ENCODE measurements at regions not wholly inside any gene's neighbourhood (a gene's known extent, or its start where the extent isn't known, plus 50 kb on each side); places are given as distances from the start of the nearest gene placed in this dataset.

DNA sequence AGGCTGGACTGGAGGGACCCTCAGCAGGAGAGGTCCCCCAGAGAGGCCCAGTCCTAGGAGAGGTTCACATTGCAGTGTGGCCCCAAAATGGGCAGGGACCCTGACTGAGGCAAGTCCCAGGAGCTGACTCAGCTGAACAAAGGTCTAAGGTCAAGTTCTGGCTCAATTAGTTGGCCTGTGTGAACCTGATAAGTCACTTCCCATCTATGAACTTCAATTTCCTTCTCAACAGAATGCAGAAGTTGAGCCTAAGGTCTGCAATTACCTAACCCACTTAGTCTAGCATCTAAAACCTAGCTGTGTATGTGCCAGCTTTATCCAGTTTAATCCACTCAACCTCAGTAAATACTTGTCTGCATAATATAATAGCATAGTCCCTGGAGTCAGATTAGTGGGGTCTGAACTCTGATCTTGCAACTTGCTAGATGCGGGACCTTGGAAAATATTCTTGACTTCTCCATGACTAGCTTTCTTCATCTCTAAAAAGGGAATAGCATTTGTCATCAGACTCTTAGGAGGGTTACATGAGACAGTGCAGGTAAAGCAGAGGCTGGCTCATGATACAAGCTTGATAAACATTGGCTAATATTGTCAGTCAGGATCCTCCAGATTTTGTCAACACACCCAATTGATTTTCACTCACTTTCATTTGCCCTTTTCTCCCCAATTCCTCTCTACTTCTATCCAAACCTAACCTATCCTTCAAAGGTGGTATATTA, 465.5 kb downstream of the INSC start:
- no peak for DNase-seq (ENCODE audit: low spot score)

DNA sequence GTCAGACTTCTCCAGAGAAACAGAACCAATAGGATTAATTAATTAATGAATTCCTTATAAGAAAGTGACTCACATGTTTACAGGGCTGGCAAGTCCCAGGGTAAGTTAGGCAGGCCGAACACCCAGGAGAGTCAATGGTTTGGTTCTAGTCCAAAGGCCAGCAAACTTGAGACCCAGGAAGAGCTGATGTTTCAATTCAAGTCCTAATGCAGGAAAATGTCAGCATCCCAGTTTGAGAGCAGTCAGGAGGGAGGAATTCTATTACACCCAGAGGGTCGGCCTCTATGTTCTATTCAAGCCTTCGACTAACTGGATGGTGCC, 466.0 kb downstream of the INSC start:
- no peak for DNase-seq (ENCODE audit: low spot score)

DNA sequence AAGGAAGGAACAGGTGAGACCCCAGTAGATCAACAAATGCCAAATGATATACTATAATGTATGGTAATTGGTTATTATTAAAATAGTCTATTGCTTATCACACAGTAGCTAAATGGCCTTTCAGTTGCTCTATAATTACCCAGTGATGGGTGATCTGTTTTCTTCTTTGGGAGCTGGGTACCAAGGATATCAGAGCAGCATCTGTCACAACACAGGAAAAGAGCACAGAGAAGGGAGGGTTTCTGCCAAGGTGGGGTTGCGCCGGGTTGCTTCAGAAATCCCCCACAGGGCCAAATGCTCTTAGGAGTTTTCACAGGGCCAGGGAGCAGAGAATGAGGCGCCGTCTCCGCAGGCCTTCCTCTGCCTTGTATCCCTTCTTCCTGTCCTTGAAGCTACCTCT, 469.4 kb downstream of the INSC start:
- no peak for DNase-seq (ENCODE audit: low spot score)

DNA sequence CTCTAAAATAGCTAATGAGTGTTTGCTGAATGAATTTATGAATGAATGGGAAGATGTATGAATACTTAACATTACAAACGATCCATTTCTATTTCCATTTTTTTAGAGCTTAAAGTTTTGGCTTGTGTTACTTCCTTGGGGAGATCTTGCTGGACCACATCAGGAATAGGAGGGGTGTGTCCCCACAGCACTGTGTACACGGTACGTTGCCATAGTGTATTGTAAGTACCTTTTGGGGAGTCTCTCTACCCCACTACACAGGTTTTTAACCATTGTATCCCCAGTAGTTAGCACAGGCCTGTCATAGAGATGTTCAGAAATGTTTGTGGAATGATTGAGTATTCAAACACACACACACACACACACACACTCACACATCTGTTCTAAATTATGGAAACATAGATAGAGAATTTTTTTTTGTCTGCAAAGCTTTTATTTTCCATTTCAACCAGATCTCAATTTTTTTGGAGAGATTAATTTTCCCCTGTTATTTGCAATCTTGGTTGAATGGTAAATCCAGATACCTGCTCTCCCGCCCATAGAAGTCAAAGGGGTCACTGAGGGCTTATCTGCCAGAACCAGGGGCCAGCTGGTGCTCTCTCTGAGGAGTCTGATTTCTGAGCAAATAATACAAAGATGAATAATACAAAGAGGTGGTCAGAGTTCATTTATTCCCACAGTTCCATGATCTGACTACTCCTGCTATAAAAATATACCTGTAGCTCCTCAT, 471.0 kb downstream of the INSC start:
- DNase-seq (ENCODE audit: low spot score) = no peak

DNA sequence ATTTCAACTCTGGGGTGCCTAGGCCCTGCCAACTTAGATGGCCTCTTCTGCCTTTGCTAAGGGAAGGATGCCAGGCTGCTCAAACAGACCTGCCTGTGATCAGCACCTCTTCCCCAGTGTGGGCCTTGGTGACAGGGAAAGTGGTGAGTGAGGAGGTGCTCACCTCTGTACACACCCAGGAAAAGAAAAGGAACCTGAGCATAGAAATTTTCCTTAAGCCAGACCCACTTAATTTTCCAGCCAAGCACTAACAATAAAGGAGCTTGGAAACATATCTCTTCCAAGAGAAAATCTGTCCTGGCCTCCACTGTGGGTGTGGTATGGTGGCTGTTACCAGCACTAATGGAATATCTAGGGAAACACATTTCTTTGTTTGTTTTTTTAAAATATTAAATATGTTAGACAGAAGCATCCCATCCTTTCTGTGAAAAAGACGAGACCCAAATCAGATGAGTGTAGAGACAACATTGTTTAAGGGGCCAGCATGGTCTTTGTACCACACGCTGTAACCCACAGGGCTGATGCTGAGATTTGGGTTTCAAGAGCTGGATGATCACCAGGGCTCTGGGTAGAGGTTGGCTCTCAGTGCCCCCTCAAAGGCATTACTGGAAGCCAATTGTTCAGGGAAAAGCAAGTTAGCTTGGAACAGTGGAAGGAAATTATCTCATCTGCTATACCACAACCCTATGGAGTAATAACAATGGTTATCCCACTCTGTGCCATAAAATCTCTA, 472.2 kb downstream of the INSC start:
- no peak for DNase-seq (ENCODE audit: low spot score)

DNA sequence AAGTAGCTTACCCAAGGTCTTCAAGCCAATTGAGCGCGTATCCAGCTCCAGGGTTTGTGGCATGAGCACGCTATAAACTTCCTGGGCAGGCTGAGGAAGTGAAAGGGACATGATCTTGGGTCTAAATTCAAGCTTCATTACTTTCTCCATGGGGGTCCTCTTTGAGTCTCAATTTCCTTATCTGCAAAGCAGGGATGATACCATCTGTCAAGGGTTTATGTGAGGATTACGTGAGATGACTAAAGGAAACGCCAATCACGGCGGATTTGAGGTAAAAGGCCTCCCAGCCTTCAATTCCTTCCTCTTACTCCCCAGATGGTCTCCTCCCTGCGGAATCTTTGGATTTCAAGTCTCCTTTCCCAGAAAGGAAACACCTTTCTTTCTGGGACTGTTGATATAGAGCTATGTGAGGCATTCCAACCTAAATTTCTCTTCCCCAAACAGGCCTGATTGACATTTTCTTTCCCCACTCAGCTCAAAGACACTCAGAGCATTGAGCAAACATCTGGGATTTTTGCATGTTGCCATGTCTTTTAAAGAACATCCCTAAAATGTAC, 474.4 kb downstream of the INSC start:
- no peak for DNase-seq (ENCODE audit: low spot score)

DNA sequence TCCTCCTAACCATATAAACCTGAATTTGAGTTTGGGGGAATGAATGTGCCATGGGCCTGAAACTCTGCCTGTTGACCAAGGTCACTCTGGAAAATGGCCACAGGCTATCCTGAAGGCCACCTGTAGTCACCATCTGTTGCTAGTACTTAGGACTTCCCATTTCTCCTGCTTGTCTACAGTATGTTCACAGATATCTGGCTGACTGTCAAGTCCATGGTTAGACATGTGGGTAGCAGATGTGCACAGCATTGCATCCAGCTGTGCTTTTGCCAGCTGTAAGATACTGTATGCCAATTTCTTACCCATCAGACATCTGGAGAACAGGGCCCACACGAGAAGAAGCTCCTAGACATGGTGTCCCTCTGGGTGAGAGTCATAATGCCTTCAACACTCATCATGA, 475.4 kb downstream of the INSC start:
- no peak for DNase-seq (ENCODE audit: low spot score)

DNA sequence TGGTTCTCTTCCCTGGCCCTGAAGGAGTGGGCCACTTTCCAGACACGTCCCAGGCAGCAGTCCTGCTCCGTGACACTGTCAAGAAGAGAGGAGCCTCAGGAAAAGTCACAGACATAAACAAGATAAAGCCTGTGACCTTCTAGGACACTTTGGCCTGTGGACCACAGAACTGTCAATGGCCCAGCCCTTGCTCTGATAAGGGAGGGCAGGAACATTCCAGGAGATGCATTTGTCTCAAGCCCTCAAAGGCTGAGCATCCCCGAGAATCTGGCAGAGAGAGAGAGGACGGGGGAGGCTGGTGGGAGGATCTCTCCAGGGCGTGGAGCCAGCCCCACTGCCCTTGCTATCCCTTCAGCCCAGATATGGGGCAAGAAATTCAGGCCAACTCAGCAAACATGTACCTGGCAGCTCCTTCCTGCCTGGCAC, 476.4 kb downstream of the INSC start:
- no peak for DNase-seq (ENCODE audit: low spot score)

DNA sequence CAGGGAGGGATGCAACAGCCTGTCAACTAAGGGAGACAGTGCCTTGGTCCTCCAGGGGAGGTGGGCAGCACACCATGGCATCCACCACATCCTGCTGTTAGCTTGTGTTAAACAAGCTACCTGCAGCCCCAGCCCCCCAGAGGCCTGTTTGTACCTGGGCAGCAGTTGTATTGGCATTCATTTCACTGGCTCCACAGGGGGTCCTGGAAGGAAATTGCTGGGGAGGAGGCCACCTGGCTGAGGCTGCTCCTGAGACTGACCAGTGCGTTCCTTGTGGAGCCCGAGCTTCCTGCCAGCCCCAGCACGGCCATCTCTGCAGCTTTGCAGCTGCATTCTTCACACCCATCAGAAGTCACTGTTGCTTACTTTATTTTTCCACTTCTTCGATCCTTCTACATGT, 479.9 kb downstream of the INSC start:
- no peak for DNase-seq (ENCODE audit: low spot score)

DNA sequence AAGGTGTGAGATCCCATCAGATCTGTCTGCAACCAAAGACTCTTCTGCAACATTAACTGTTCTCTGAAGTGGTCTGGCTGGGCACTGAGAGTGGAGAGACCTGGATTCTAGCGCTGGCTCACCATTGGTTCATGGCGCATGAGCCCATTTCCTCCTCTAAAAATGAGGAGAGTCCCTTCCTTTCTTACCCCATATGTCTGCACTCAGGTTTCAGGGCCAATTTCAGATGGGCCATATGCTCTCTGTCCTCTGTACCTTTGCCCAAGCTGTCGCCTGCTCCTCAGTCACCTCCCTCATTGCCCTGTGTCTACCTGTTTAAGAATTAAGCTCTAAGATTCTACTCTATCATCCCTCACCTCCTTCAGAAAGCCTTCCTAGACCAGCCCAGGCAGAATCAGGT, 484.7 kb downstream of the INSC start:
- DNase-seq (ENCODE audit: low spot score) = no peak

DNA sequence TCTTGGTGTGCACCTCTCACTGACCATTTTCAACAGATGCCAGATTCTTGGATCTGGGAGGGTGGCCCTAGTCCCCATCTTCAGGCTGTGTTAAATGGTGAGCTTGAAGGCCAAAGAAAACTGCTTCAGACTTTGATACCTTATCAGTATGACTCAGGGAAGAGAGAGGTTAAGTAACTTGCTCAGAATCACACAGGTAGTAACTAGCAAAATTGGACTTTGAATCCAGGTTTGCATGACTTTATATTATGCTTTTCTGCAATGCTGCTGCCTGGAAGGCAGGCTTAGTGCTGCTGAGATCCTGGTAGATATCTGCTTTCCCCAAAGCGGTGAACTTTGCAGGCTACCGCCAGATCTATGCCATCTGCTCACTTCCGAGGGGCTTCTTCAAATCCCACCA, 487.3 kb downstream of the INSC start:
- no peak for DNase-seq (ENCODE audit: low spot score)

DNA sequence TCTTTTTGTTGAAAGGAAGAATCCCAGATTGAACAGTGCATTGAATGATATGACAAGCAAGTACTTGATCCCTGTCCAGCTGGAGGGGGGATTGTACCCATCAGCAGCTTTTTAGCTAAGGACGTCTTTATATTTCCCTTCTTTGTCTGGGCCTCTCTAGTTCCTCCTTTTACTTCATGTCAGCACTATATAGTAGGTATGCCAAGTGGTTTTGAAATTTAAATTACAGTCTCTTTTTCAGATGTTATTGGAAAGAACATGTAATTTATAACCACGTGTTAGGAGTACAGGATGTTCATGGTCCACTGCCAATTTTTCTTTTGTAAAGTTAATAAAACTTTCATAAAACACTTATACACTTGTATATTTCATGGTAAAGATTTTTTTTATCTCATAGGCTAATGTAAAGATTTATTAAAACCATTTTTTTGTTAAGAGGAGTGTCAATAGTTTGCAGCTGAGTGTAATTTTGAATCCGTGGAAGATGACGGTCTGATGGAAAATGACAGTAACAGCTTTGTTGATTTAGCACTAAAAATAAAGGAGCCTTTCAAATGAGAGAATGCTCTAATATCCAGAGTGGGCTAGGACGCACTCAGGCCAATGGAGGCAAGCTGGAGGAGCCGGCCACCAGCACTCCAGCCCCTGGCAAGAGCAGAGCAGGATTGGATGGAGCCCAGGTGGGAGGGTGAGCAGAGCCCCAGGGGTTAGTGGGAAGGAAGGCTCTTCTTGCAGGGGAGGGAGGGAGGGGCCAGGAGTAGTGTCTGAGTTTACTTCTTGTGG, 488.3 kb downstream of the INSC start:
- DNase-seq (ENCODE audit: low spot score) = no peak

DNA sequence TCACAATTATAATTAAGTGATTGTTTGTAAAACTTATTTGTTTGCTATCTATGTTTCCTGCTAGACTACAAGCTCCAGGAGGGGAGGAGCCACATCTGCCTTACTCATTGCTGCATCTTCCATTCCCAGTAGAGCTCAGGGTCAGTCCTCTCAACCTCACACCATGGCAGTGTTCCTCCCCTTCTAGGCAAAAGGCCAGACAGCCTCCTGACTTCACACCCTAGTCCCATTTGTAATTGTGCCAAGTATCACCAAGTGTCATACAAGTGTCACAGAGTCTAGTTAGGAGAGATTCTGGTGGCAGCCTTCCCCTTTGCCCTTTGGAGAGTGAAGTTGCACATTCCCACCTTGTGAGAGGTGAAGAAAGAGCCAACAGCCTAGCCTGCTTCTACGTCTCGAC, 490.4 kb downstream of the INSC start:
- DNase-seq (ENCODE audit: low spot score) = no peak

DNA sequence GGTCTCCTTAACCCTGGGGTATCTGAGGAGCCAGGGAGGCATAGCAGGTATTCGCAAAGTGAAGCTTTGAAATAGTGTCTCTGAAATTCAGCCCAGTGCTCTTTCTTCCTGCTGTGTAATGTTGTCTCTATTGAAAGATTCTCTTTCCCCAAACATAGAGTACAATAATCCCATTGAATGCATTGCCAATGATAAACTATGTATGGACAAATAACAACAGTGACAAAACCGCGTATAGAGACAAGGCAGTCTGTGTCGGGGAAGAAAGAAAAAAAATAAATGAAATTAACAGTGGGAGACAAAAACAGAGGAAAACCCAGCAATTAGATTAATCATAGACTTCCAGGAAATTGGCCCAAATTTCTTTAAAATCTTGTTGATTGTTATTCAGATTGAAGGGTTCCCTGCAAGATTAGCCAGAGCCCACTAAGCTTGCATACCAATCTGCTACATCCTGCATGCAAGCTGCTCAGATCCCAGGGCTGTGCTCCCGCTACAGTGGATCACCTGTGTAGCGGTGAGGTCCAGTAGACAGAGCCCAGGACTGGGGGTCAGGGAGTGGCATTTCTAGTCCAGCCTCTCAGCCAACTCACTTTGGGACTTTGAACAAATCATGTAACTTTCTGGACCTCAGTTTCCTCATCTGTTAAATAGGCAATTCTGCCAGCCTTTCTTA, 492.8 kb downstream of the INSC start:
- no peak for DNase-seq (ENCODE audit: low spot score)

DNA sequence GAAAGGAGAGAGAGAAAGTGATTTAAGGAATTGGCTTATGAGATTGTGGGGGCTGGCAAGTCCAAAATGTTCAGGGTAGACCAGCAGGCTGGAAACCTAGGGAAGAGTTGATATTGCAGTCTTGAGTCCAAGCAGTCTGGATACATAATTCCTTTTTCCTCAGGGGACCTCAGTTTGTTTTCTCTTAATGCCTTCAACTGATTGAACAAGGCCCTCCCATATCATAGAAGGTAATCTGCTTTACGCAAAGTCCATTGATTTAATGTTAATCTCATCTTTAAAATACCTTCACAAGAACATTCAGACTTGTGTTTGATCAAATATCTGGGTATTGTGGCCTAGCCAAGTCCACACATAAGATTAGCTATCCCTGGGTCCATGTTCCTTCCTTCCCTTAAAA, 494.7 kb downstream of the INSC start:
- DNase-seq (ENCODE audit: low spot score) = no peak

DNA sequence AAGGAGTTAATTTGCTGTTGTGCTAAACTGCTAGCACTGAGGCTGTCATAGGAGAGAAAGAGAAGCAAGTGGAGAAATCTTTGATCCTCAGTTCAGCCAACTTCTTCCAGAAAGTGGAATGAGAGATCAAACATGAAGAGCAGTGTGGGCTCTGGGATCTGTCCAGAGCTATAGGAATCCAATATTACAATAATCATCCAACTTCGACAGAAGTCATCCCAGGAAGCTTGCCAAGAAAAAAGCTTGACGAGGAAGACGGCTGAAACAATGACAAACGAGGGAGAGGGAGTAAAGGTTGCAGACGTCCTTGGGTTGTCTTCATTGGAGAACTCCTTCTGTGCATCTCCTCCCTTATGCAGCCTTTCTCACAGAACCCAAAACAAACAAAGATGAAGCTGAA, 496.2 kb downstream of the INSC start:
- no peak for DNase-seq (ENCODE audit: low spot score)

DNA sequence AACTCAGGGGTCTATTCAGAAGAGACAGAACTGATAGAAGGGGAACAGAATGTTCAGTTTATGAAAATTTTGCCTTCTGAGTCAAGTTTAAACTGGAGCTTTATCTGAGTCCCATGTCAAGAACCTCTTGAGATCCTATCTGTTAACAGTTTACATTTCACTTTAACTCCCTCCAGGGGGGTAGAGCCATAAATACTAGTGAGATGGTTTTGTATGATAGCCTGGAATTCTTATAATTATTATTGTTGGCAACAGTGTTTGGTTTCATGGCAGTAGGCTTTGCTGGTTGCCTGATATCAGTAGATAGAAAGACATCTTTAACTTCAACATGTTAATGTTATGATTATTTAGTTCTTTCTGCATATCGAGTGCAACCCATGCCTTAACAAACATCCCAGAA, 498.5 kb downstream of the INSC start:
- no peak for DNase-seq (ENCODE audit: low spot score)

DNA sequence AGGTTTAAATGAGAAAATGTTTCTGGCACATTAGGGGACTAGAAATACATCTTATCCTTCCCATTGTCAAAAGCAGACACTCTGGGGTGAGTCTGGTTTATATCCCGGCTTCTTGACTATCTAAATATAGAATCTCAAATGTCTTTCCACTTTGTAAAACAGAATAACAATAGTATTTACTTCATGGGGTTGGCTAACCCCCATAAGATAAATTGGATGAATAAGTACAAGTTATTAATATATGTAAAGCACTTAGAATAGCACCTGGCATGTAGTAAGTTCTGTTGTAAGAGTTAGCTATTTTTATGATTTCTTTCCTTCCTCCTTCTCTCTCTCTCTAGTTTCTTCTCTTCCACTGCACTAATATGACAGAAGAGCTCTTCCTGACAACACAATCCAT, 499.1 kb downstream of the INSC start:
- DNase-seq (ENCODE audit: low spot score) = no peak

DNA sequence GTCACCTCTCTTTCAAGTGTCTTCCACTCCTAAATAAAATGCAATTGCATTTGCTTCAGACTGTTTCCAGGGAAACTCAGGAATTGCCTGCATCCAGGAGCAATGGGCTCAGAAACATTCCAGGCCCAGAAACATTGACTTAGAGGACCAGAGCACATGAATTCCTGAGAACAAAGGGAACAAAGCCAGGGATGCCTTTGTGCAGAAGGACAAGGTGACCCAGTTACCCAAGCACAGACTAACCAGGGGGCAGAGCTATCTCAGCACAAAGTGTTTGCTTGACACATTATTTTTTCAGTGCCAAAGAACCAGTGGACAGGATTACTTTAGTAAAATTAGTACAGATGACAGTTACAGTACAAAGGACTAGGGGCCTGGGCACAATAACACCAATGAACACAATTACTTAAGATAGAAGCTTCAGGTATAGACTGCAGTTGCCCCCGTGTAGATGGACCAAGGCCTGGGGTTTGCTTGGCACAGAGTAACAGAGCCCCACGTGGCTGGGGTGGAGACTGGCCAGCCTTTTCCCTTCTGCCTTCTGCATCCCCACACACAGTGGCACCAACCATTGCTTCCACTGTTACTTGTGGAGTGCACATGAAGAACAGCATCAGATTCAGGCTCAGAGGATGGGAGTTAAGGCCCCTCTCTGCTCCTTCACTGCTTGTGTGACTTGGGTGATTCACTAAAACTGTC, 500.8 kb downstream of the INSC start:
- no peak for DNase-seq (ENCODE audit: low spot score)
